ENCODE measurements at regions not wholly inside any gene's neighbourhood (a gene's known extent, or its start where the extent isn't known, plus 50 kb on each side); places are given as distances from the start of the nearest gene placed in this dataset.

GRCh38 chr10:117462816-117463544 lies 79.6 kb upstream of the EMX2 start:
- TF ChIP-seq CTCF (optimal IDR thresholded peaks at IDR 0.05 in 1 of 3, IDR thresholded peaks at IDR 0.05 in 1 of 3, conservative IDR thresholded peaks at IDR 0.05 in 1 of 3; ENCODE audit: extremely low read depth in 1 of 3, insufficient read depth in 2 of 3, low read length in 3 of 3): no peak
- TF ChIP-seq EZH2 (IDR thresholded peaks at IDR 0.05; ENCODE audit: low read length): no peak

Measured in keratinocyte (primary cell).